Astrocyte (in vitro differentiated cells and primary cell): ENCODE measurements at regions not wholly inside any gene's neighbourhood (a gene's known extent, or its start where the extent isn't known, plus 50 kb on each side); places are given as distances from the start of the nearest gene placed in this dataset.

ENCODE experiments used
- DNase-seq: peaks from one replicate; pipeline ENCODE4 v3.0.0-alpha.2; 2010; ENCODE audit warnings: low read depth
- FAIRE-seq: peaks from 2 replicates; lab custom pipeline; 2011; peaks lifted over from hg19 to GRCh38; lab: Jason Lieb, UNC
- H2AFZ ChIP-seq: 2 replicates; pipeline ENCODE4 v1.6.0; 2012; ENCODE audit warnings: low read depth, low read length, inconsistent platforms
- H3K27ac ChIP-seq: 2 replicates; pipeline ENCODE4 v1.5.1; 2011; ENCODE audit warnings: low read depth, low read length, inconsistent platforms
- H3K27me3 ChIP-seq: 2 replicates; pipeline ENCODE4 v1.6.0; 2011; ENCODE audit warnings: low read length, inconsistent platforms; ENCODE audit not compliant: insufficient read depth
- H3K36me3 ChIP-seq: 2 replicates; pipeline ENCODE4 v1.5.1; 2011; ENCODE audit warnings: low read length, inconsistent platforms; ENCODE audit not compliant: insufficient read depth
- H3K4me1 ChIP-seq: 2 replicates; pipeline ENCODE4 v1.5.1; 2011; ENCODE audit warnings: low read length, inconsistent platforms; ENCODE audit not compliant: insufficient read depth
- H3K4me2 ChIP-seq: 2 replicates; pipeline ENCODE4 v1.6.0; 2012; ENCODE audit warnings: low read length, inconsistent platforms
- H3K4me3 ChIP-seq: 2 replicates; pipeline ENCODE4 v1.5.1; 2011; ENCODE audit warnings: low read depth, mild to moderate bottlenecking, low read length, inconsistent platforms; ENCODE audit not compliant: insufficient read depth
- H3K79me2 ChIP-seq: 2 replicates; pipeline ENCODE4 v1.6.0; 2012; ENCODE audit warnings: mild to moderate bottlenecking, low read length, inconsistent platforms; ENCODE audit not compliant: insufficient read depth
- H3K9ac ChIP-seq: 2 replicates; pipeline ENCODE4 v1.6.0; 2012; ENCODE audit warnings: mild to moderate bottlenecking, low read length, inconsistent platforms
- H3K9me3 ChIP-seq: 2 replicates; pipeline ENCODE4 v1.5.1; 2012; ENCODE audit warnings: low read depth, mild to moderate bottlenecking, low read length, inconsistent platforms; ENCODE audit not compliant: insufficient read depth
- H4K20me1 ChIP-seq: 2 replicates; pipeline ENCODE4 v1.6.0; 2012; ENCODE audit warnings: low read length, inconsistent platforms; ENCODE audit not compliant: insufficient read depth
- H3K27ac Mint-ChIP-seq: one replicate; pipeline ENCODE4 v1.8.0; 2021; ENCODE audit warnings: mild to moderate bottlenecking, mixed read lengths; ENCODE audit not compliant: unreplicated experiment
- H3K27me3 Mint-ChIP-seq: one replicate; pipeline ENCODE4 v1.8.0; 2021; ENCODE audit warnings: low read depth, mixed read lengths; ENCODE audit not compliant: unreplicated experiment
- H3K36me3 Mint-ChIP-seq: one replicate; pipeline ENCODE4 v1.8.0; 2021; ENCODE audit warnings: low read depth, mixed read lengths; ENCODE audit not compliant: unreplicated experiment
- H3K4me1 Mint-ChIP-seq: one replicate; pipeline ENCODE4 v1.8.0; 2021; ENCODE audit warnings: low read depth, mixed read lengths; ENCODE audit not compliant: unreplicated experiment
- H3K4me3 Mint-ChIP-seq: one replicate; pipeline ENCODE4 v1.8.0; 2021; ENCODE audit warnings: mild to moderate bottlenecking, moderate library complexity, mixed read lengths; ENCODE audit not compliant: unreplicated experiment
- H3K9me3 Mint-ChIP-seq: one replicate; pipeline ENCODE4 v1.8.0; 2021; ENCODE audit warnings: mild to moderate bottlenecking, mixed read lengths; ENCODE audit not compliant: unreplicated experiment
- CTCF ChIP-seq: IDR thresholded peaks from 2 replicates; pipeline ENCODE4 v1.5.1; 2011; ENCODE audit warnings: low read depth, mild to moderate bottlenecking, inconsistent platforms, low read length, moderate library complexity; ENCODE audit not compliant: insufficient read depth
- EZH2 ChIP-seq: IDR thresholded peaks from 2 replicates; pipeline ENCODE4 v1.6.1; 2012; ENCODE audit warnings: mild to moderate bottlenecking, low read length, inconsistent platforms; ENCODE audit not compliant: insufficient read depth

- Histone ChIP-seq H3K36me3 (no peaks in the 10 kb centered on the region), H3K9ac (no peak overlapping the region), H2AFZ (no peak overlapping the region), H3K4me2 (no peak overlapping the region), H3K9me3 (no peaks in the 10 kb centered on the region), H3K79me2 (no peaks in the 10 kb centered on the region), H3K27me3 (no peaks in the 10 kb centered on the region), H3K4me3 (no peak overlapping the region), H3K4me1 (peaks cover 5% of the 10 kb centered on the region), H4K20me1 (no peaks in the 10 kb centered on the region), H3K27ac (no peak overlapping the region)
- FAIRE-seq (no peak), DNase-seq (no peak)
- no peaks in the 10 kb centered on the region for H3K36me3 Mint-ChIP-seq
- no peak overlapping the region for H3K4me3 Mint-ChIP-seq
- no peak overlapping the region for H3K27ac Mint-ChIP-seq
- H3K9me3 Mint-ChIP-seq: no peaks in the 10 kb centered on the region
- no peaks in the 10 kb centered on the region for H3K4me1 Mint-ChIP-seq
- no peak for TF ChIP-seq CTCF
- TF ChIP-seq EZH2: no peak
- no peaks in the 10 kb centered on the region for H3K27me3 Mint-ChIP-seq
Observed at GRCh38 chr4:11074581-11075241, 354.0 kb downstream of the HS3ST1 start.

DNA sequence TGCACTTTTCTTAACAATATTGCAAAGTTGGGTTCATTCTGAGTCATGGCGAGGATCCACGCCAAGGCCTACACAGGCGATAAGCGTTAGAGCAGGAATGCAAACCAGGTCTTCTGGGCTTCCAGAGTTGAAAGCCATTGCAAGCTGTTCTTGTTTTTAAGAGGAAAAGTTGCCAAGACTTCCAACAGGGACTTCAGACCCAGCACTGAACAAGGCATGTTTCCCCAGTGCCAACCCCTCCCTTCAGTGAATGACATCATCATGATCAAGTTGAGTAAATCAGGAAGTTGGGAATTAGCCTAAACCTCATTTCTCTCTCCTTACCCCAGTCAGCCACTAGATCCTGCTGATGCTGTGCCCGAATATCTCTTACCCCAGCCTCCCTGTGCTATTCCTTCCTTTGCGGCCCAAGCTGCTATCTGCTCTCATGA, 355.1 kb downstream of the HS3ST1 start:
- H3K4me3 ChIP-seq: no peak overlapping the region
- H3K4me1 ChIP-seq: peaks cover 5% of the 10 kb centered on the region
- peaks cover 1% of the 10 kb centered on the region for H3K27me3 Mint-ChIP-seq
- no peaks in the 10 kb centered on the region for H3K79me2 ChIP-seq
- TF ChIP-seq EZH2: no peak
- TF ChIP-seq CTCF: peak; percentile 3
- peak overlapping the region; percentile 44 for H3K27ac ChIP-seq
- no peak overlapping the region for H3K9ac ChIP-seq
- no peak overlapping the region for H3K4me3 Mint-ChIP-seq
- no peaks in the 10 kb centered on the region for H3K9me3 ChIP-seq
- H3K36me3 Mint-ChIP-seq: no peaks in the 10 kb centered on the region
- H2AFZ ChIP-seq: peak overlapping the region; percentile 61
- DNase-seq: peak; percentile 96
- no peaks in the 10 kb centered on the region for H3K36me3 ChIP-seq
- H3K27ac Mint-ChIP-seq: no peak overlapping the region
- no peak for FAIRE-seq
- no peaks in the 10 kb centered on the region for H3K27me3 ChIP-seq
- peak overlapping the region; percentile 50 for H3K4me2 ChIP-seq
- peaks cover 3% of the 10 kb centered on the region for H3K4me1 Mint-ChIP-seq
- no peaks in the 10 kb centered on the region for H4K20me1 ChIP-seq
- H3K9me3 Mint-ChIP-seq: no peaks in the 10 kb centered on the region

DNA sequence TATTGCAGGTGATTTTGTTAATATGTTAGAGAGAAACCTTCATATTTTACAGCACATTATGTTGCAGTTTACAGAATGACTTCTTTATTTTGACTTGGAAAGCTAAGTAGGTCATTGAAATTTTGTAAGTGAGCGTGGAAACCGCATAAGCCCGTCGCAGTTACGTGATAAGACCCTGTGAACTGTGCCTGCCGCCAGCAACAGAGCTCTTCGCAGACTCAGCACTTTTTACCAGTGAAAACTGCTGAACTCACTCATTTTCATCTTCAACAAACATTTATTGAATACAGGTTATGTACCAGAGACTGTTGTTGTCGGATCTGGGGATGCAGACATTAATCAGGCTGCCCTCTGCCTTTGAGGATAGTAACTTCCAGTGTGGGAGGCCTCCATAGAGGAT, 355.7 kb downstream of the HS3ST1 start:
- no peak overlapping the region for H3K4me3 ChIP-seq
- H3K36me3 Mint-ChIP-seq: no peaks in the 10 kb centered on the region
- H3K4me1 Mint-ChIP-seq: peaks cover 3% of the 10 kb centered on the region
- H3K9me3 ChIP-seq: no peaks in the 10 kb centered on the region
- TF ChIP-seq EZH2 (no peak), CTCF (no peak)
- no peaks in the 10 kb centered on the region for H3K9me3 Mint-ChIP-seq
- DNase-seq (no peak), FAIRE-seq (no peak)
- no peaks in the 10 kb centered on the region for H4K20me1 ChIP-seq
- no peak overlapping the region for H3K9ac ChIP-seq
- peaks cover 5% of the 10 kb centered on the region for H3K4me1 ChIP-seq
- H2AFZ ChIP-seq: no peak overlapping the region
- H3K27me3 Mint-ChIP-seq: peaks cover 1% of the 10 kb centered on the region
- no peaks in the 10 kb centered on the region for H3K79me2 ChIP-seq
- H3K36me3 ChIP-seq: no peaks in the 10 kb centered on the region
- H3K27ac Mint-ChIP-seq: no peak overlapping the region
- no peak overlapping the region for H3K4me2 ChIP-seq
- no peak overlapping the region for H3K27ac ChIP-seq
- no peaks in the 10 kb centered on the region for H3K27me3 ChIP-seq
- H3K4me3 Mint-ChIP-seq: no peak overlapping the region
